Endometrium (tissue), 2 donors: ENCODE measurements at regions not wholly inside any gene's neighbourhood (a gene's known extent, or its start where the extent isn't known, plus 50 kb on each side); places are given as distances from the start of the nearest gene placed in this dataset.
"Not testable (repeated sequence)": the region's sequence is repeated elsewhere in the genome, so short reads cannot be mapped to it uniquely, and the experiment has no call there.

Experiments used
- FAIRE-seq: peaks from 2 replicates; lab custom pipeline; 2012; peaks lifted over from hg19 to GRCh38; lab: Jason Lieb, UNC
- donor health status: control.
- donor health status: control.

GRCh38 chr1:99481-99880 is 352.0 kb downstream of the OR4F29 start:
- FAIRE-seq: not testable (repeated sequence)

GRCh38 chr1:98811-99210 is 352.7 kb downstream of the OR4F29 start:
- not testable (repeated sequence) for FAIRE-seq

GRCh38 chr1:91279-91678 is 360.2 kb downstream of the OR4F29 start:
- FAIRE-seq: not testable (repeated sequence)

- not testable (repeated sequence) for FAIRE-seq
These were observed 363.4 kb downstream of the OR4F29 start for GRCh38 chr1:88110-88509.

- not testable (repeated sequence) for FAIRE-seq
These were observed 372.3 kb downstream of the OR4F29 start for GRCh38 chr1:79152-79551.

- FAIRE-seq: peak; percentile 26
These were observed 386.4 kb downstream of the OR4F29 start, which contains the start of gene OR4F5 for GRCh38 chr1:65119-65518. Gene OR4F5 (plus strand): TSS chr1:65419.

GRCh38 chr1:56014-56531 is 395.4 kb downstream of the OR4F29 start:
- FAIRE-seq: not testable (repeated sequence)

GRCh38 chr1:53182-53581 is 398.3 kb downstream of the OR4F29 start:
- not testable (repeated sequence) for FAIRE-seq

GRCh38 chr1:41965-42466 is 409.5 kb downstream of the OR4F29 start:
- not testable (repeated sequence) for FAIRE-seq

GRCh38 chr1:41197-41596 is 410.3 kb downstream of the OR4F29 start:
- not testable (repeated sequence) for FAIRE-seq

- not testable (repeated sequence) for FAIRE-seq
These were observed 422.3 kb downstream of the OR4F29 start for GRCh38 chr1:29183-29582.

GRCh38 chr1:17298-17697 is 434.2 kb downstream of the OR4F29 start:
- not testable (repeated sequence) for FAIRE-seq

GRCh38 chr1:16025-16424 is 435.5 kb downstream of the OR4F29 start:
- not testable (repeated sequence) for FAIRE-seq

GRCh38 chr1:9941-10717 is 441.3 kb downstream of the OR4F29 start:
- not testable (repeated sequence) for FAIRE-seq
